GM12872 (cell line): ENCODE measurements at regions not wholly inside any gene's neighbourhood (a gene's known extent, or its start where the extent isn't known, plus 50 kb on each side); places are given as distances from the start of the nearest gene placed in this dataset.
A peak's percentile ranks its signal among the peaks of the same experiment; 100 is the strongest.

Experiments used
- TF ChIP-seq, protein P1 (sequence below): IDR thresholded peaks from 3 replicates; pipeline ENCODE4 v1.5.1; 2011; ENCODE audit warnings: low read depth, mild to moderate bottlenecking, low read length, moderate library complexity; ENCODE audit not compliant: insufficient read depth

DNA sequence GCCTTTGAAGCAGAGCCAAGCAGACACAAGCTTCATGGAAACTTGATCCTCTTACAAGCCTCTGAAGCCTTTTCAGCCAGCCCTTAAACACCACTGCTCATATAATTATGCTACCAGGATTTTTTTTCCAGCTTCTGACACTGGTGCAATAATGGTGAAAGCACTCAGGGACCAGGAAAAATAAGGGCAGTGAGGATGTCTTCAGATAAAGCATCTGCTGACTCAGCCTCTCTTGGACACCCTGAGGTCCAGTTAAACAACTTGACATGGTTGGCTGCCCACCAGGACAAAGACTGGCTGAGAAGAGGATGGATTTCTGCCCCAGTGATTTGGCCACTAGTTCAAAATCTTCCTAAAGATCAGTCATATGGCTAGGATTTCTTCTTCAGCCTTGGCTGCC is 124.2 kb upstream of the N4BP1 start:
- TF ChIP-seq, protein P1, sequence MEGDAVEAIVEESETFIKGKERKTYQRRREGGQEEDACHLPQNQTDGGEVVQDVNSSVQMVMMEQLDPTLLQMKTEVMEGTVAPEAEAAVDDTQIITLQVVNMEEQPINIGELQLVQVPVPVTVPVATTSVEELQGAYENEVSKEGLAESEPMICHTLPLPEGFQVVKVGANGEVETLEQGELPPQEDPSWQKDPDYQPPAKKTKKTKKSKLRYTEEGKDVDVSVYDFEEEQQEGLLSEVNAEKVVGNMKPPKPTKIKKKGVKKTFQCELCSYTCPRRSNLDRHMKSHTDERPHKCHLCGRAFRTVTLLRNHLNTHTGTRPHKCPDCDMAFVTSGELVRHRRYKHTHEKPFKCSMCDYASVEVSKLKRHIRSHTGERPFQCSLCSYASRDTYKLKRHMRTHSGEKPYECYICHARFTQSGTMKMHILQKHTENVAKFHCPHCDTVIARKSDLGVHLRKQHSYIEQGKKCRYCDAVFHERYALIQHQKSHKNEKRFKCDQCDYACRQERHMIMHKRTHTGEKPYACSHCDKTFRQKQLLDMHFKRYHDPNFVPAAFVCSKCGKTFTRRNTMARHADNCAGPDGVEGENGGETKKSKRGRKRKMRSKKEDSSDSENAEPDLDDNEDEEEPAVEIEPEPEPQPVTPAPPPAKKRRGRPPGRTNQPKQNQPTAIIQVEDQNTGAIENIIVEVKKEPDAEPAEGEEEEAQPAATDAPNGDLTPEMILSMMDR: no peak

DNA sequence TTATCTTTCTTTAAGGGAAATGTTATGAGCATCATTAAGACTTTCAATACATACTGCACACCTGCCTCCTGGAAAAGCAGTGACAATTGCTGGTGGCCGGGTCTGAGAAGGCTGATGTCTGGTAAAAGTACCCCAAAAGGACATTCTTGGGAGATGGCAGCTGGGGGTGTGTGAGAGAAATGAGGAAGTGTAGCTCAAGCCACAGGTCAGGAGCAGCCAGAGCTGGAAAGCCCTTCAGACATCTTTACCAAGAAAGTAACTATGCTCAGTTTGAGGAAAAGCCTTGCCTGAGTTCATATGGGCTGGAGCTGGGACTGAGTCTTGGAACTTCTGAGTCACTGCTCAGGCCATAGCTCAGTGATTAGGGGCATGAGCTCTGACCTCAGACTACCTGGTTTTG is 94.7 kb upstream of the N4BP1 start:
- TF ChIP-seq, protein P1: no peak

DNA sequence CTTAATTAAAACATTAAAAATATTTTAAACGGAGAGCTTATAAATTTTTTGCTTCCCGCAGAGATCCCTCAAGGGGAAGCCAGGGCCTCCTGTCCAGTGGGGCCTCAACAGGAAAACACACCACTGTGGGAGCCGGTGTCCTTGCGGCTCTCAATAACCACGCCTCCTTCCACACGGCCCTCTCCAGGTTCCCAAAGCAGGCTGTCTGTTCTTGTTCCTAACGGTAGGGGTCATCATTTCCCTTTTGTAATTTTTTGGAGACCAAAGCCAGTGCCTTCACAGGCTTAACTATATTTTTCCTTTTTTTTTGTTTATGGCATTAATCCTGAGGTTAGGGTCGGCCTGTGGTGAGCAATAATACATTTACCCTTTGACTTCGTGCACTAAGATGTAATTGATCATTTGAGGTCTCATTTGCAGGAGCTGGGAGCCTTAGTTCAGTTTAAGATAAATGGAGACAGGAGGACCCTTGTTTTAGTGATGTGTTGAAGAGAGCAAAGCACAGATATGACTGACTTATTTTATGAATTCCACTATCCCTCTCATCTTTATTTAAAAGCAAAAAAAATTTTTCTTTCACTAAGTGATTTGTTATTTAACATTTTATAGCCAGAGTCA is 77.5 kb upstream of the N4BP1 start:
- TF ChIP-seq, protein P1: peak; percentile 77

DNA sequence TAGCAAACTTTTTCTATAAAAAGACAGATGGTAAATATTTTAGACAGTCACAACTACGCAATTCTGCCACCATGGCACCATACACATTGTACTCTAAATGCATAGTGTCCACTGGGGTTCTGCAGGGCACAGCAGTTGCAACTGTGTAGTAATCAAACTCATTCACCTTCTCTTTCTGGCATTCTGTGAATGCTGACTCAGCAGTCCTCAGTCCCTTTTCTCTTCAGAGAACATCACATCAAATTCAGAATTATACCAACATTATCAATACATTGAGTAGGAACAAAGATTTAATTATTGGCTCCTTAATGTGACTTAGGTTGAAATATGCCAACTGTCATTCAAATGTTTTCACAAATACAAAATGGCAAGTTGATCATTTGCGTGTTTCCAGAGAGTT is 74.2 kb upstream of the N4BP1 start:
- TF ChIP-seq, protein P1: no peak

DNA sequence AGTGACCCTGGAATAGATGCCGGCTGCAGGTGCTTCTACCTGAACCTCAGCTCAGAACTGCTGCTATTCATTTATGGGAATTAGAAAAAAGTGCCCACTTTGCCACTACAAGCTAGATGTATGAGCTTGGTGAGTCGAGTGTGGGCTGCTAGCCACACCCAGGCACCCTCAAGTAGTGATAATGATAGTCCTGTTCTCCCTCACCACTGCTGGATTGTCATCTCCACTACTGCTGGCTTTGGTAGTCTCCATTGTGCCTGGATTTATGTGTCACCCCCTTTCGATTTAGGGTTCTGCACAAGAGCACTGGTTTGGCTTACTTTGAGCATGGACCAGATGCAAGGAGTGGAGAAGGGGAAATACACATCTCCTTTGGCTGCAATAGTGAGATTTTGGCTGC is 73.0 kb upstream of the N4BP1 start:
- TF ChIP-seq, protein P1: no peak

DNA sequence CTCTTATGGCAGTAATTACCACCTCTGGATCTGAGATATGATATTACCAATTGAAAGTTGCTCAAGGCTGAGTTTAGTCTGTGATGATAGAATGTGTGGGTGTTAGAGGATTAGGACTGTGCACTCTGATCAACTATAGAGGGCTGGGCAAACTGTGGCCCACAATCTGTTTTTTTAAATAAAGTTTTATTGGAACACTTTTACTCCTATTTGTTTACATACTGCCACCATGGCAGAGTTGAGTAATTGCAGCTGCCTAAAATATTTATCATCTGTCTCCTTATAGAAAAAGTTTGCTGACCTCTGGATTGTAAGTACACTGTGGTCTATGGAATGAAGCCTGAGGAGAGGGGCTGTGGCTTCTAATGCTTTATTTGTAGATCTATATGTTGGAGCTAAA is 71.5 kb upstream of the N4BP1 start:
- TF ChIP-seq, protein P1: no peak

DNA sequence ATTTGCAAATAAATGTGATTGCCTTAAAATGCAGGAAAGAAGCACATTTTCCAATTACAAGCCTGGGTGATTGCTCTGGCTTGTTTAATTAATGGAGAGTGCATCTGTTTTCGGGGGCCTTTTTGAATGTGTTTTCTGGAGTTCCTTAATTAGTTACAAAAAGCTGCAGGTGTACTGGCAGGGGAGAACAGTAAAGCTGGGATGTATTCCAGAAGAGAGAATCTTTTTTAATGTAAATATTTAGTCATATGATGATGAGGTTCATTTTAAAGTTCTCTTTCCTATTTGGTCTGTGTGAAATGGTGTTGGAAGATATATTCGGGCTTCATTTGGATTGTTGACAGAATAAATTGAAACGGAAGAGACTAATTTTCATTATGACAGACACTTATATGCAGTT is 70.9 kb upstream of the N4BP1 start:
- TF ChIP-seq, protein P1: no peak
